ENCODE measurements at regions not wholly inside any gene's neighbourhood (a gene's known extent, or its start where the extent isn't known, plus 50 kb on each side); places are given as distances from the start of the nearest gene placed in this dataset.
"Not testable (repeated sequence)": the region's sequence is repeated elsewhere in the genome, so short reads cannot be mapped to it uniquely, and the experiment has no call there.

GRCh38 chr6:50369996-50370395, 320.3 kb upstream of the DEFB112 start:
- no peak for DNase-seq (ENCODE audit: low spot score in 2 of 2)
- ATAC-seq: no peak
- Mint-ChIP-seq H3K27ac (no peak overlapping the region), H3K36me3 (no peaks in the 10 kb centered on the region), H3K9me3 (peaks cover 1 to 7% of the 10 kb centered on the region in 2 donors)

GRCh38 chr6:50380406-50381098, 330.8 kb upstream of the DEFB112 start:
- DNase-seq (ENCODE audit: low spot score in 2 of 2) (no peak), ATAC-seq (no peak)
- Mint-ChIP-seq H3K36me3 (peaks cover 0 to 6% of the 10 kb centered on the region in 2 donors), H3K27ac (no peak overlapping the region), H3K9me3 (peaks cover 7 to 9% of the 10 kb centered on the region in 2 donors)

GRCh38 chr6:50381099-50381415, 331.3 kb upstream of the DEFB112 start:
- DNase-seq (ENCODE audit: low spot score in 2 of 2) (no peak), ATAC-seq (no peak)
- Mint-ChIP-seq H3K9me3 (peaks cover 4 to 8% of the 10 kb centered on the region in 2 donors), H3K27ac (no peak overlapping the region), H3K36me3 (peaks cover 0 to 3% of the 10 kb centered on the region in 2 donors)

GRCh38 chr6:50390416-50390815, 322.9 kb upstream of the TFAP2D start:
- no peak overlapping the region for H3K27ac Mint-ChIP-seq
- ATAC-seq: no peak
- no peaks in the 10 kb centered on the region for H3K36me3 Mint-ChIP-seq
- no peak for DNase-seq (ENCODE audit: low spot score in 2 of 2)
- peaks cover 10 to 13% of the 10 kb centered on the region in 2 donors for H3K9me3 Mint-ChIP-seq

GRCh38 chr6:50394139-50394538, 319.2 kb upstream of the TFAP2D start:
- not testable (repeated sequence) for ATAC-seq; H3K36me3 Mint-ChIP-seq; DNase-seq (ENCODE audit: low spot score in 2 of 2); H3K27ac Mint-ChIP-seq
- H3K9me3 Mint-ChIP-seq: peaks cover 6 to 19% of the 10 kb centered on the region in 2 donors

GRCh38 chr6:50404643-50405042, 308.7 kb upstream of the TFAP2D start:
- Mint-ChIP-seq H3K27ac (no peak overlapping the region), H3K9me3 (peaks cover 4 to 21% of the 10 kb centered on the region in 2 donors), H3K36me3 (no peaks in the 10 kb centered on the region)
- DNase-seq (ENCODE audit: low spot score in 2 of 2) (no peak), ATAC-seq (no peak)

- no peak for ATAC-seq
- peaks cover 13 to 19% of the 10 kb centered on the region in 2 donors for H3K9me3 Mint-ChIP-seq
- peaks cover 0 to 4% of the 10 kb centered on the region in 2 donors for H3K36me3 Mint-ChIP-seq
- H3K27ac Mint-ChIP-seq: no peak overlapping the region
- DNase-seq (ENCODE audit: low spot score in 2 of 2): no peak
Observed at GRCh38 chr6:50410579-50410978, 302.7 kb upstream of the TFAP2D start.

GRCh38 chr6:50421041-50421440, 292.3 kb upstream of the TFAP2D start:
- H3K9me3 Mint-ChIP-seq: peaks cover 13 to 16% of the 10 kb centered on the region in 2 donors
- not testable (repeated sequence) for H3K27ac Mint-ChIP-seq

GRCh38 chr6:50427267-50427666, 286.1 kb upstream of the TFAP2D start:
- Mint-ChIP-seq H3K27ac (no peak overlapping the region), H3K9me3 (peaks cover 4 to 10% of the 10 kb centered on the region in 2 donors), H3K36me3 (no peaks in the 10 kb centered on the region)
- no peak for DNase-seq (ENCODE audit: low spot score in 2 of 2)
- ATAC-seq: no peak

More at GRCh38 chr6:50421041-50421440, 292.3 kb upstream of the TFAP2D start:
- not testable (repeated sequence) for ATAC-seq; H3K36me3 Mint-ChIP-seq; DNase-seq (ENCODE audit: low spot score in 2 of 2)

GRCh38 chr6:50437901-50438300, 275.4 kb upstream of the TFAP2D start:
- ATAC-seq (no peak), DNase-seq (ENCODE audit: low spot score in 2 of 2) (no peak)
- Mint-ChIP-seq H3K9me3 (peaks cover 8 to 25% of the 10 kb centered on the region in 2 donors), H3K27ac (no peak overlapping the region), H3K36me3 (peaks cover 0 to 4% of the 10 kb centered on the region in 2 donors)

- peaks cover 0 to 4% of the 10 kb centered on the region in 2 donors for H3K36me3 Mint-ChIP-seq
- peaks cover 3 to 18% of the 10 kb centered on the region in 2 donors for H3K9me3 Mint-ChIP-seq
- no peak overlapping the region for H3K27ac Mint-ChIP-seq
- ATAC-seq (no peak), DNase-seq (ENCODE audit: low spot score in 2 of 2) (no peak)
Observed at GRCh38 chr6:50442531-50443040, 270.7 kb upstream of the TFAP2D start.

GRCh38 chr6:50443144-50443543, 270.2 kb upstream of the TFAP2D start:
- peaks cover 0 to 4% of the 10 kb centered on the region in 2 donors for H3K36me3 Mint-ChIP-seq
- no peak for ATAC-seq

GRCh38 chr6:50449128-50449527, 264.2 kb upstream of the TFAP2D start:
- Mint-ChIP-seq H3K36me3 (no peaks in the 10 kb centered on the region), H3K27ac (no peak overlapping the region), H3K9me3 (peaks cover 6 to 14% of the 10 kb centered on the region in 2 donors)
- ATAC-seq (no peak), DNase-seq (ENCODE audit: low spot score in 2 of 2) (no peak)

More at GRCh38 chr6:50443144-50443543, 270.2 kb upstream of the TFAP2D start:
- peaks cover 3 to 18% of the 10 kb centered on the region in 2 donors for H3K9me3 Mint-ChIP-seq
- H3K27ac Mint-ChIP-seq: no peak overlapping the region
- DNase-seq (ENCODE audit: low spot score in 2 of 2): no peak

- no peaks in the 10 kb centered on the region for H3K36me3 Mint-ChIP-seq
- ATAC-seq: no peak
- H3K27ac Mint-ChIP-seq: no peak overlapping the region
Observed at GRCh38 chr6:50451826-50452400, 261.4 kb upstream of the TFAP2D start.

GRCh38 chr6:50455029-50455428, 258.3 kb upstream of the TFAP2D start:
- DNase-seq (ENCODE audit: low spot score in 2 of 2) (no peak), ATAC-seq (no peak)
- H3K27ac Mint-ChIP-seq: no peak overlapping the region
- H3K9me3 Mint-ChIP-seq: peaks cover 8 to 10% of the 10 kb centered on the region in 2 donors
- H3K36me3 Mint-ChIP-seq: no peaks in the 10 kb centered on the region

More at GRCh38 chr6:50451826-50452400, 261.4 kb upstream of the TFAP2D start:
- no peak for DNase-seq (ENCODE audit: low spot score in 2 of 2)
- peaks cover 8 to 9% of the 10 kb centered on the region in 2 donors for H3K9me3 Mint-ChIP-seq

- no peak overlapping the region for H3K27ac Mint-ChIP-seq
- no peaks in the 10 kb centered on the region for H3K36me3 Mint-ChIP-seq
- ATAC-seq (no peak), DNase-seq (ENCODE audit: low spot score in 2 of 2) (no peak)
- H3K9me3 Mint-ChIP-seq: peaks cover 4 to 10% of the 10 kb centered on the region in 2 donors
Observed at GRCh38 chr6:50457351-50457750, 256.0 kb upstream of the TFAP2D start.

GRCh38 chr6:50461696-50462095, 251.6 kb upstream of the TFAP2D start:
- Mint-ChIP-seq H3K27ac (no peak overlapping the region), H3K36me3 (no peaks in the 10 kb centered on the region), H3K9me3 (peaks cover 0 to 4% of the 10 kb centered on the region in 2 donors)
- DNase-seq (ENCODE audit: low spot score in 2 of 2) (no peak), ATAC-seq (no peak)

- DNase-seq (ENCODE audit: low spot score in 2 of 2): no peak
- peaks cover 0 to 4% of the 10 kb centered on the region in 2 donors for H3K9me3 Mint-ChIP-seq
- ATAC-seq: no peak
- no peak overlapping the region for H3K27ac Mint-ChIP-seq
- H3K36me3 Mint-ChIP-seq: no peaks in the 10 kb centered on the region
Observed at GRCh38 chr6:50463931-50464330, 249.4 kb upstream of the TFAP2D start.

All from activated naive CD4-positive, alpha-beta T cell treated with anti-CD3 and anti-CD28 coated beads, Interleukin-2, amount 50 U/mL, for 72 hours (primary cell).